K562 (cell line): ENCODE measurements at regions not wholly inside any gene's neighbourhood (a gene's known extent, or its start where the extent isn't known, plus 50 kb on each side); places are given as distances from the start of the nearest gene placed in this dataset.

Source experiments
- ATAC-seq: fragments of 200-7000 bp; cut with Tn5 transposase; 3 replicates; pipeline ENCODE4 v1.9.1; 2020; ENCODE audit warnings: moderate library complexity
- BruUV-seq: library from RNA; stranded (reverse); fragments of 400-500 nt; replicated peaks from 2 replicates; lab custom pipeline; 2021; lab: Mats Ljungman, UMichigan
- CTCF ChIA-PET: fragments of 300-600 bp; formaldehyde crosslinking; extraction: SDS; loops from one replicate; lab custom pipeline; 2021; ENCODE audit warnings: low intra/inter-chr PET ratio; lab: Yijun Ruan, JAX
- POLR2A ChIA-PET: fragments of 300-600, 350-650 bp; sonication (Branson Sonifier 250); formaldehyde crosslinking; extraction: SDS; loops from one replicate; lab custom pipeline; 2021; ENCODE audit warnings: antibody characterized with exemption, inconsistent platforms; lab: Yijun Ruan, JAX
- DNase-seq, 4 experiments: peaks; one replicate each; pipeline versions ENCODE4 v3.0.0 to v3.0.0-alpha.2; 2011 to 2018; ENCODE audit warnings: low spot score in 3 of 4, mixed read lengths in 3 of 4; ENCODE audit errors: extremely low read depth in 1 of 4
- FAIRE-seq: peaks from 2 replicates; lab custom pipeline; 2011; peaks lifted over from hg19 to GRCh38; lab: Jason Lieb, UNC
- H2AFZ ChIP-seq: 2 replicates; pipeline ENCODE4 v1.6.0; 2011; ENCODE audit warnings: low read depth, low read length, control low read depth, inconsistent platforms
- H3K27ac ChIP-seq: fragments of 200-600 bp; 3 replicates; pipeline ENCODE4 v1.8.0; 2011; ENCODE audit warnings: low read depth, mild to moderate bottlenecking, control low read depth, inconsistent platforms, low read length, moderate library complexity, mixed read lengths; ENCODE audit errors: extremely low read depth
- H3K27me3 ChIP-seq, 2 experiments: fragments of 300-600 bp in 1 of 2; 2 replicates in 1 of 2; 3 replicates in 1 of 2; pipeline versions ENCODE4 v1.6.0 to v1.8.0; 2011; ENCODE audit warnings: inconsistent platforms in 2 of 2, low read length in 2 of 2, mild to moderate bottlenecking in 1 of 2, mixed read lengths in 1 of 2, moderate library complexity in 1 of 2; ENCODE audit not compliant: control insufficient read depth in 2 of 2, insufficient read depth in 2 of 2
- H3K36me3 ChIP-seq: fragments of 300-600 bp; 3 replicates; pipeline ENCODE4 v1.8.0; 2011; ENCODE audit warnings: mild to moderate bottlenecking, low read length, inconsistent platforms; ENCODE audit not compliant: control insufficient read depth, insufficient read depth
- H3K4me1 ChIP-seq, 2 experiments: fragments of 200-600 bp in 1 of 2; replicated peaks in 1 of 2; 2 replicates in 1 of 2; 3 replicates in 1 of 2; pipeline versions ENCODE4 v1.5.1 to v1.8.0; 2011; ENCODE audit warnings: inconsistent platforms in 2 of 2, low read length in 2 of 2, mild to moderate bottlenecking in 1 of 2, mixed read lengths in 1 of 2, moderate library complexity in 1 of 2; ENCODE audit not compliant: control insufficient read depth in 2 of 2, insufficient read depth in 2 of 2
- H3K4me2 ChIP-seq: 2 replicates; pipeline ENCODE4 v1.6.1; 2011; ENCODE audit warnings: low read length, control low read depth, inconsistent platforms, mixed read lengths; ENCODE audit not compliant: insufficient read depth
- H3K4me3 ChIP-seq: fragments of 200-600 bp; sonication (generic), shearing (Covaris generic); 2 replicates; pipeline ENCODE4 v1.5.1; 2016; ENCODE audit warnings: control low read depth, inconsistent platforms
- H3K79me2 ChIP-seq: fragments of 200-600 bp; 3 replicates; pipeline ENCODE4 v1.8.0; 2011; ENCODE audit warnings: low read length, inconsistent platforms; ENCODE audit not compliant: control insufficient read depth, insufficient read depth
- H3K9ac ChIP-seq, 2 experiments: 2 replicates each; pipeline versions ENCODE4 v1.6.0 to v1.6.1; 2011; ENCODE audit warnings: low read depth in 2 of 2, low read length in 2 of 2, control low read depth in 1 of 2, inconsistent platforms in 1 of 2, mild to moderate bottlenecking in 1 of 2, mixed read lengths in 1 of 2; ENCODE audit not compliant: insufficient read depth in 1 of 2
- H3K9me1 ChIP-seq: one replicate; pipeline ENCODE4 v1.6.0; 2011; ENCODE audit warnings: inconsistent platforms, mild to moderate bottlenecking, low read length, moderate library complexity; ENCODE audit not compliant: control insufficient read depth, insufficient read depth
- H3K9me3 ChIP-seq: replicated peaks from 2 replicates; pipeline ENCODE4 v1.5.1; 2011; ENCODE audit warnings: low read depth, low read length, inconsistent platforms; ENCODE audit not compliant: control insufficient read depth, insufficient read depth
- H4K20me1 ChIP-seq: replicated peaks from 2 replicates; pipeline ENCODE4 v1.6.1; 2011; ENCODE audit warnings: low read length, inconsistent platforms, mixed read lengths; ENCODE audit not compliant: control insufficient read depth, insufficient read depth
- FOS ChIP-seq: IDR thresholded peaks from 3 replicates; pipeline ENCODE4 v1.6.1; 2011; ENCODE audit not compliant: insufficient read length; ENCODE audit errors: extremely low read depth
- L3MBTL2 ChIP-seq: fragments of 450-650 bp; IDR thresholded peaks from 2 replicates; pipeline ENCODE4 v1.6.1; 2016; ENCODE audit warnings: mild to moderate bottlenecking, moderate library complexity
- MITF ChIP-seq: IDR thresholded peaks from 2 replicates; pipeline ENCODE4 v1.6.1; 2014; ENCODE audit warnings: antibody characterized with exemption
- THRA ChIP-seq: fragments of 450-650 bp; IDR thresholded peaks from 2 replicates; pipeline ENCODE4 v1.6.1; 2017; ENCODE audit warnings: mild to moderate bottlenecking, moderate library complexity
- ZBTB40 ChIP-seq, 2 experiments: fragments of 450-650 bp in 1 of 2; sonication (generic) in 1 of 2; formaldehyde crosslinking in 1 of 2; IDR thresholded peaks; 2 replicates each; pipeline versions ENCODE4 v1.7.1 to v1.9.0; 2016 to 2022; ENCODE audit warnings: inconsistent platforms in 1 of 2, mild to moderate bottlenecking in 1 of 2, missing genetic modification reagents in 1 of 2
- ZNF143 ChIP-seq: sonication (generic); formaldehyde crosslinking; IDR thresholded peaks from 2 replicates; pipeline ENCODE4 v1.9.0; 2022; ENCODE audit warnings: mild to moderate bottlenecking, missing genetic modification reagents
- ZNF518B ChIP-seq: fragments of 250-450 bp; sonication (Bioruptor Pico); IDR thresholded peaks from 2 replicates; pipeline ENCODE4 v1.5.0; 2021; ENCODE audit warnings: mild to moderate bottlenecking, moderate library complexity
- WGBS: fragments of 100-300 bp; shearing (Covaris generic); methylation state at CpG from one replicate; pipeline ENCODE4 v1.1.6; 2016; ENCODE audit warnings: low coverage, mixed read lengths; ENCODE audit not compliant: insufficient coverage; ENCODE audit errors: missing lambda C conversion rate; 5-methylcytosine and 5-hydroxymethylcytosine counted together
- in situ Hi-C: fragments of 300-500 bp; cut with MboI; formaldehyde crosslinking; loops from 4 replicates; pipeline ENCODE4 v1.15.0; 2018; ENCODE audit warnings: inconsistent platforms, mixed read lengths
- intact Hi-C: fragments of 100-400 bp; cut with micrococcal nuclease; formaldehyde crosslinking; loops from 2 replicates; pipeline ENCODE4 v1.14.2; 2022

- FAIRE-seq (no peak), ATAC-seq (no peak), DNase-seq (no peak)
- Histone ChIP-seq H3K36me3 (no peaks in the 10 kb centered on the region), H3K4me3 (no peak overlapping the region), H3K79me2 (no peaks in the 10 kb centered on the region), H3K4me2 (no peak overlapping the region), H3K9ac (no peak overlapping the region), H3K27me3 (peaks cover 32 to 40% of the 10 kb centered on the region in 2 experiments), H2AFZ (no peak overlapping the region), H4K20me1 (0 out of 2 replicates have a peak, but pooled peaks cover 3% of the 10 kb centered on the region), H3K4me1 (no peaks in the 10 kb centered on the region), H3K9me1 (no peaks in the 10 kb centered on the region), H3K27ac (no peak overlapping the region), H3K9me3 (no peaks in the 10 kb centered on the region)
- POLR2A ChIA-PET: no interaction called here
- in situ Hi-C loops: no loop called here
- no TSS peak for BruUV-seq
- 0% methylated on average over 4 of the region's 4 CpGs for WGBS
- CTCF ChIA-PET: no interaction called here
- intact Hi-C loops: no loop called here
- TF ChIP-seq ZNF518B (CRISPR knock-in tag) (no peak), MITF (no peak), ZNF143 (no peak), THRA (no peak), FOS (no peak), ZBTB40 (IDR thresholded peaks at IDR 0.05) (no peak), ZBTB40 (CRISPR knock-in tag; IDR thresholded peaks at IDR 0.05) (no peak), L3MBTL2 (no peak)
Measured at GRCh38 chr7:134372858-134373257, 56.1 kb upstream of the SLC35B4 start.
